Mesenchymal stem cell (in vitro differentiated cells and primary cell): ENCODE measurements at regions not wholly inside any gene's neighbourhood (a gene's known extent, or its start where the extent isn't known, plus 50 kb on each side); places are given as distances from the start of the nearest gene placed in this dataset.
A peak's percentile ranks its signal among the peaks of the same experiment; 100 is the strongest.

Experiments
- DNase-seq: peaks from one replicate; pipeline ENCODE4 v3.0.0-alpha.2; 2013
- H2AFZ ChIP-seq: one replicate; pipeline ENCODE4 v1.6.1; 2013; ENCODE audit warnings: low read depth, mild to moderate bottlenecking, control low read depth, inconsistent platforms, low read length, moderate library complexity
- H2AK5ac ChIP-seq: 2 replicates; pipeline ENCODE4 v1.6.1; 2013; ENCODE audit warnings: low read length, moderate library complexity, mild to moderate bottlenecking, inconsistent platforms; ENCODE audit not compliant: severe bottlenecking
- H2BK120ac ChIP-seq: one replicate; pipeline ENCODE4 v1.6.1; 2013; ENCODE audit warnings: low read depth, mild to moderate bottlenecking, inconsistent platforms, low read length, moderate library complexity
- H2BK12ac ChIP-seq, 2 experiments: one replicate each; pipeline ENCODE4 v1.6.1; 2013; ENCODE audit warnings: inconsistent platforms in 2 of 2, low read length in 2 of 2, mild to moderate bottlenecking in 2 of 2, moderate library complexity in 2 of 2, control low read depth in 1 of 2
- H2BK15ac ChIP-seq: one replicate; pipeline ENCODE4 v1.6.1; 2013; ENCODE audit warnings: mild to moderate bottlenecking, low read depth, inconsistent platforms; ENCODE audit not compliant: poor library complexity, severe bottlenecking
- H2BK5ac ChIP-seq: 2 replicates; pipeline ENCODE4 v1.6.1; 2013; ENCODE audit warnings: low read depth, mild to moderate bottlenecking, low read length, control low read depth, inconsistent platforms; ENCODE audit not compliant: poor library complexity, severe bottlenecking
- H3K14ac ChIP-seq, 2 experiments: one replicate each; pipeline ENCODE4 v1.6.1; 2013; ENCODE audit warnings: inconsistent platforms in 2 of 2, low read length in 2 of 2, control low read depth in 1 of 2, mild to moderate bottlenecking in 1 of 2, moderate library complexity in 1 of 2
- H3K18ac ChIP-seq, 2 experiments: one replicate each; pipeline ENCODE4 v1.6.1; 2013; ENCODE audit warnings: inconsistent platforms in 2 of 2, low read length in 2 of 2, control low read depth in 1 of 2, low read depth in 1 of 2, mild to moderate bottlenecking in 1 of 2
- H3K23ac ChIP-seq, 2 experiments: one replicate each; pipeline ENCODE4 v1.6.1; 2013; ENCODE audit warnings: inconsistent platforms in 2 of 2, low read length in 2 of 2, mild to moderate bottlenecking in 2 of 2, moderate library complexity in 2 of 2, control low read depth in 1 of 2
- H3K27ac ChIP-seq: 2 replicates; pipeline ENCODE4 v1.5.1; 2013; ENCODE audit warnings: mild to moderate bottlenecking, moderate library complexity, low read length, control low read depth, inconsistent platforms; ENCODE audit not compliant: poor library complexity, severe bottlenecking
- H3K27me3 ChIP-seq, 2 experiments: 2 replicates each; pipeline versions ENCODE4 v1.6.1 to v1.7.0; 2013; ENCODE audit warnings: low read length in 2 of 2, mild to moderate bottlenecking in 2 of 2, moderate library complexity in 2 of 2, control low read depth in 1 of 2, inconsistent platforms in 1 of 2; ENCODE audit not compliant: control insufficient read depth in 1 of 2, insufficient read depth in 1 of 2
- H3K36me3 ChIP-seq, 2 experiments: 2 replicates each; pipeline versions ENCODE4 v1.6.1 to v1.7.0; 2013; ENCODE audit warnings: low read length in 2 of 2, control low read depth in 1 of 2, inconsistent platforms in 1 of 2, low read depth in 1 of 2, mild to moderate bottlenecking in 1 of 2; ENCODE audit not compliant: insufficient read depth in 2 of 2, control insufficient read depth in 1 of 2
- H3K4ac ChIP-seq, 2 experiments: one replicate each; pipeline ENCODE4 v1.6.1; 2013; ENCODE audit warnings: inconsistent platforms in 2 of 2, low read length in 2 of 2, mild to moderate bottlenecking in 2 of 2, moderate library complexity in 2 of 2, control low read depth in 1 of 2, low read depth in 1 of 2
- H3K4me1 ChIP-seq: 2 replicates; pipeline ENCODE4 v1.6.1; 2013; ENCODE audit warnings: low read depth, low read length, control low read depth; ENCODE audit not compliant: control insufficient read depth, insufficient read depth
- H3K4me2 ChIP-seq: 2 replicates; pipeline ENCODE4 v1.6.1; 2013; ENCODE audit warnings: low read length, mild to moderate bottlenecking, inconsistent platforms; ENCODE audit not compliant: poor library complexity, severe bottlenecking
- H3K4me3 ChIP-seq, 2 experiments: 2 replicates each; pipeline versions ENCODE4 v1.5.1 to v1.7.0; 2013; ENCODE audit warnings: low read length in 2 of 2, mild to moderate bottlenecking in 2 of 2, control low read depth in 1 of 2, low read depth in 1 of 2; ENCODE audit not compliant: insufficient read depth in 1 of 2
- H3K79me1 ChIP-seq: replicated peaks from 2 replicates; pipeline ENCODE4 v1.6.1; 2013; ENCODE audit warnings: mild to moderate bottlenecking, control low read depth, low read length, inconsistent platforms; ENCODE audit not compliant: poor library complexity, severe bottlenecking
- H3K9ac ChIP-seq: 2 replicates; pipeline ENCODE4 v1.7.0; 2013; ENCODE audit warnings: mild to moderate bottlenecking, low read length, moderate library complexity
- H3K9me3 ChIP-seq: 2 replicates; pipeline ENCODE4 v1.7.0; 2013; ENCODE audit warnings: mild to moderate bottlenecking, low read length; ENCODE audit not compliant: control insufficient read depth
- H4K8ac ChIP-seq: one replicate; pipeline ENCODE4 v1.6.1; 2013; ENCODE audit warnings: inconsistent platforms, mild to moderate bottlenecking, low read length, moderate library complexity
- H4K91ac ChIP-seq: one replicate; pipeline ENCODE4 v1.6.1; 2013; ENCODE audit warnings: mild to moderate bottlenecking, low read length, inconsistent platforms
- WGBS: methylation state at CpG from one replicate; pipeline ENCODE4 v1.1.7; 2013; ENCODE audit warnings: mixed read lengths; 5-methylcytosine and 5-hydroxymethylcytosine counted together

DNA sequence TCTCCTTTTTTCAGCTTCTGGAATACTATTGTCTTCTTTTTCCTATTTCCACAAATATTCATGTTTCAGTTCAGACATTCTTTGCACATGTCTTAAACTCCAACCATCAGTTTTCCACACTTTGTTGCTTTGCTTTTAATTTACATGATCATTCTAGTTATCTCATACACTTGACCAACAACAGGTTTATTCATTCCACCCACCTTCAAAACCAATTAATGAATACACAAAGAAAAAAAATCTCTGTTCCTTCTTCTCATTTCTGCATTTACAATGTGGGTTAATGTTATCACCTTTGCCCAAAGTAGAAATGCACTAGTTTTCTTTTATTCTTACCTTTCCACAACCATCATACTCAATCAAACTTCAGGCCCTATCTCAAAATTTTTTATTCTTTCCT lies 216.7 kb downstream of the FRK start:
- Histone ChIP-seq H3K23ac (no peak overlapping the region), H3K18ac (no peak overlapping the region), H3K4me2 (no peak overlapping the region), H3K4me1 (no peaks in the 10 kb centered on the region), H2BK12ac (no peak overlapping the region), H3K4ac (no peak overlapping the region), H2BK5ac (no peak overlapping the region), H3K27me3 (no peaks in the 10 kb centered on the region), H3K36me3 (no peaks in the 10 kb centered on the region), H3K14ac (no peak overlapping the region), H2AFZ (no peak overlapping the region), H3K9me3 (no peaks in the 10 kb centered on the region), H3K9ac (no peak overlapping the region), H3K27ac (no peak overlapping the region), H4K8ac (no peak overlapping the region), H2BK120ac (no peak overlapping the region), H2AK5ac (no peak overlapping the region), H3K4me3 (no peak overlapping the region), H4K91ac (no peak overlapping the region), H3K79me1 (no peaks in the 10 kb centered on the region), H2BK15ac (no peak overlapping the region)
- no peak for DNase-seq

- Histone ChIP-seq H3K23ac (no peak overlapping the region), H3K4ac (no peak overlapping the region), H3K18ac (no peak overlapping the region), H4K91ac (no peak overlapping the region), H3K79me1 (no peaks in the 10 kb centered on the region), H3K4me2 (no peak overlapping the region), H3K27ac (no peak overlapping the region), H3K36me3 (no peaks in the 10 kb centered on the region), H2AK5ac (no peak overlapping the region), H2BK12ac (no peak overlapping the region), H4K8ac (no peak overlapping the region), H3K27me3 (no peaks in the 10 kb centered on the region), H2BK5ac (no peak overlapping the region), H2BK15ac (no peak overlapping the region), H3K4me3 (no peak overlapping the region), H2AFZ (no peak overlapping the region), H2BK120ac (no peak overlapping the region), H3K14ac (no peak overlapping the region), H3K9ac (no peak overlapping the region), H3K9me3 (no peaks in the 10 kb centered on the region), H3K4me1 (no peaks in the 10 kb centered on the region)
- 80% methylated on average over 2 of the region's 3 CpGs for WGBS
- no peak for DNase-seq
Measured at GRCh38 chr6:115842338-115842737, 218.4 kb downstream of the FRK start.

- H2BK120ac ChIP-seq, result no peak overlapping the region
- no peaks in the 10 kb centered on the region for H3K79me1 ChIP-seq
- WGBS, result 88% methylated on average over 7 of the region's 7 CpGs
- no peak overlapping the region for H4K8ac ChIP-seq
- H3K9me3 ChIP-seq, result no peaks in the 10 kb centered on the region
- no peaks in the 10 kb centered on the region for H3K27me3 ChIP-seq
- no peak overlapping the region for H3K14ac ChIP-seq
- no peak overlapping the region for H3K4me3 ChIP-seq
- no peak overlapping the region for H3K4ac ChIP-seq
- no peak overlapping the region for H3K23ac ChIP-seq
- no peak overlapping the region for H2BK15ac ChIP-seq
- no peak overlapping the region for H2BK5ac ChIP-seq
- DNase-seq, result no peak
- no peak overlapping the region for H3K18ac ChIP-seq
- no peak overlapping the region for H3K4me2 ChIP-seq
- H4K91ac ChIP-seq, result no peak overlapping the region
- H3K27ac ChIP-seq, result no peak overlapping the region
- H2BK12ac ChIP-seq, result no peak overlapping the region
- no peak overlapping the region for H3K9ac ChIP-seq
- H2AFZ ChIP-seq, result no peak overlapping the region
- no peaks in the 10 kb centered on the region for H3K4me1 ChIP-seq
- no peak overlapping the region for H2AK5ac ChIP-seq
- no peaks in the 10 kb centered on the region for H3K36me3 ChIP-seq
Measured at GRCh38 chr6:115839583-115840181, 221.0 kb downstream of the FRK start.

DNA sequence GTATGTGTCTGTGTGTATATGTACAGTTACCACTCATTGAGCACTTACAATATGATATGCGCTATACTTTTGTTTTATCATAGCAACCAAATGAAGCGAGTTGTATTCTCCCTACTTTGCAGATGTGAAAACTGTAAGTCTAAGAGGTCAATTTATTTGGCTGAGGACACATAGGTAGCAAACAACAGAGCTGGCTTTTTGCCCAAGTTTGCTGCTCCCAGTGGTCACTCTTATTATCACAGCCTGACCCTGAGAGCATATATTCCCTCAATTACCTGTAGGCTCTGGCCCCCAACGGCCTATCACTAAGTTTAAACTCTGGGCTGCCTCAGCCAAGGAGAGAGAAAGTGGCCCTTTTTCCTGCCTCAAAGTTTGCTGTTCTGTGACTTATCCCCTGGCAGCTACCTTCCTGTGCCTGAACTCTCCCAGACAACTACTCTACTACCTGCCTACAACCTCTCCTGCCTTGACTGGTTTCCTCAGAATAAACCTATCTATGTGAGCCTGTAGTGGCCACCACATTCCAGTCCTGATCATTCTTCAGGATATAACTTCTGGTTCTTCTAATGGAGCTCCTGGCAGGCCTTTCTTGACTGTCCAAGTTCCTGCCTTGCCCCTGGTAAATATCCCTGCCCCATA lies 221.8 kb downstream of the FRK start:
- no peak overlapping the region for H2AFZ ChIP-seq
- H3K4me2 ChIP-seq, result no peak overlapping the region
- no peak overlapping the region for H4K91ac ChIP-seq
- 42% methylated on average over 3 of the region's 3 CpGs for WGBS
- no peak overlapping the region for H2AK5ac ChIP-seq
- no peaks in the 10 kb centered on the region for H3K4me1 ChIP-seq
- H4K8ac ChIP-seq, result no peak overlapping the region
- H2BK120ac ChIP-seq, result no peak overlapping the region
- no peak overlapping the region for H3K4me3 ChIP-seq
- H3K18ac ChIP-seq, result peak overlapping the region in 1 of 2 experiments; percentile 12
- DNase-seq, result peak; percentile 39
- no peaks in the 10 kb centered on the region for H3K9me3 ChIP-seq
- H3K14ac ChIP-seq, result no peak overlapping the region
- no peak overlapping the region for H3K27ac ChIP-seq
- H3K36me3 ChIP-seq, result no peaks in the 10 kb centered on the region
- H2BK5ac ChIP-seq, result no peak overlapping the region
- no peak overlapping the region for H3K9ac ChIP-seq
- H2BK15ac ChIP-seq, result no peak overlapping the region
- H3K4ac ChIP-seq, result no peak overlapping the region
- H3K23ac ChIP-seq, result peak overlapping the region in 1 of 2 experiments; percentile 24
- no peaks in the 10 kb centered on the region for H3K79me1 ChIP-seq
- H2BK12ac ChIP-seq, result no peak overlapping the region
- H3K27me3 ChIP-seq, result no peaks in the 10 kb centered on the region
